GM12872 (cell line): ENCODE measurements at regions not wholly inside any gene's neighbourhood (a gene's known extent, or its start where the extent isn't known, plus 50 kb on each side); places are given as distances from the start of the nearest gene placed in this dataset.

ENCODE experiments used
- TF ChIP-seq, protein P1 (sequence below): IDR thresholded peaks from 3 replicates; pipeline ENCODE4 v1.5.1; 2011; ENCODE audit warnings: low read depth, mild to moderate bottlenecking, low read length, moderate library complexity; ENCODE audit not compliant: insufficient read depth

DNA sequence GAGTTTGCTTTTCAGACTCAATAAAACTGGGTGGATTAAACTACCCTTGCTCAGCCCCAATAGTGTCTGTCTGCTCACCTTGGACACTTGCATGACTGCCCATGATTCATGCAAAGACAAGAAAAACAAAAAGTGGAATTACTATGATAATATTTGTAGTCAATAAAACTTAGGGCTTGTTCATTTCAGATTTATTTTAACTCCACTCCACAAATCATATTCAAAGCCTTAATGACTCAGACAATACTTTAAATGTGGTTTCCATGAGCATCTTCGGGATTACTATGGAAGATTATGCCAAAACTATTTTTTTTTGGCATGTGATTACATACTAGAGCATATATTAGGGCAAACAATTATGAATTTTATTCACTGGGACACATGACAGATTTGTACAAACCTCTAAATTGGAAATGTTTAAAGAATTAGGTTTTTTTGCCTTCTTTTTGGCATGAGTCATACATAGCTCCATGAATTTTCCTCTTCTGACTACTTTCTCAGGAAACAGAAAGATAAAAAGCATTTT is 468.9 kb downstream of the ACTL7B start:
- TF ChIP-seq, protein P1, sequence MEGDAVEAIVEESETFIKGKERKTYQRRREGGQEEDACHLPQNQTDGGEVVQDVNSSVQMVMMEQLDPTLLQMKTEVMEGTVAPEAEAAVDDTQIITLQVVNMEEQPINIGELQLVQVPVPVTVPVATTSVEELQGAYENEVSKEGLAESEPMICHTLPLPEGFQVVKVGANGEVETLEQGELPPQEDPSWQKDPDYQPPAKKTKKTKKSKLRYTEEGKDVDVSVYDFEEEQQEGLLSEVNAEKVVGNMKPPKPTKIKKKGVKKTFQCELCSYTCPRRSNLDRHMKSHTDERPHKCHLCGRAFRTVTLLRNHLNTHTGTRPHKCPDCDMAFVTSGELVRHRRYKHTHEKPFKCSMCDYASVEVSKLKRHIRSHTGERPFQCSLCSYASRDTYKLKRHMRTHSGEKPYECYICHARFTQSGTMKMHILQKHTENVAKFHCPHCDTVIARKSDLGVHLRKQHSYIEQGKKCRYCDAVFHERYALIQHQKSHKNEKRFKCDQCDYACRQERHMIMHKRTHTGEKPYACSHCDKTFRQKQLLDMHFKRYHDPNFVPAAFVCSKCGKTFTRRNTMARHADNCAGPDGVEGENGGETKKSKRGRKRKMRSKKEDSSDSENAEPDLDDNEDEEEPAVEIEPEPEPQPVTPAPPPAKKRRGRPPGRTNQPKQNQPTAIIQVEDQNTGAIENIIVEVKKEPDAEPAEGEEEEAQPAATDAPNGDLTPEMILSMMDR = no peak

DNA sequence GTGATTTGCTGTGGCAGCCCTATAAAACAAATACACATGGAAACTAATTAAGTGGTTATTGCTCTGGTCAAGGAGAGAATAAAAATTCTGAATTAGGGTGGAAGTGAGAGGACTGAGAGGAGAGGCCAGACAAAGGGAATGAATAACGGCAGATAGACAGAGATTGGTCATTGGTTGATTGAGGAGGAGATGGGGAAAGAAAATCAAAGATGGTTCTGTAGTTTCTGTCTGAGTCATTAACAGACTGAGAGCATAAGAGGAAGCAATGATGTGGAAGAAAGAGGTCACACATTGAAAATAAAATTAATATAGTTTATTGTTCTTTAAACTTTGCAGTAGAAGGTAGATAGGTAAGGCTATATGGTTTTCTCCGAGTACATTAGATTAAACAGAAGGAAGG is 469.8 kb downstream of the ACTL7B start:
- TF ChIP-seq, protein P1 = no peak

DNA sequence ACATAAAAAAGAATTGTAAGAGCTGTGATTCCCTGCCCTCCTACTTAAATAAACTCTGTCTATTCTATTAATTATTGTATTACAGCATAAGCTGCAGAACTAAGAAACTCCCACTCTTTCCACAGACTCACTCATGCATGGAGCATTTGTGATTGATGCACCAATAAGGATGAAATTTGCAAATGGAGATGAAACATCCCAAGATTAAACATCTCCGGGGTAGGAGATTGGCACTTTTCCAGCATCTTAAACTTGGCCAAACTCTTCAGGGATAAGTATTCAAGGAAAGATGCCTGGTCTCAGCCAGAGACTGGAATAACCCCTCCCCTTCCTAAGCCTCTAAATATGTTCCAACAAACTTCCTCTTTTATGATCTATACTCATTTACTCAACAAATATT is 472.0 kb downstream of the ACTL7B start:
- TF ChIP-seq, protein P1 = no peak

DNA sequence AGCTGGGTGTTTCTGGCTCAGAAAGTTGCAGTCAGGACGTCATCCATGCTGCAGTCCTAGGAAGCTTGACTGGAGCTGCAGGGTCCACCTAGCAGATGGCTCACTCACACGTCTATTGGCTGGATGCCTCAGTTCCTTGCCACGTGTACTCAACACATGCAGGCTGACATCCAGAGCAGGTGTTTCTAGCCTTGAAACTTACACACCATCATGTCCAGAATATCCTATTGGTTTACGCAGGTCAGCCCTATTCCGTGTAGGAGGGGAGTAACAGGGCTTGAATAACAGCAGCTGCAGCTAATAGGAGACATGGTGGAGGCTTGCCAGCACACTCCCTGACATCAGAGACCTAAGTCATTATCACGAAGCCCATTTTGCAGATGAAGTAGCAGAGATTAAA is 473.5 kb downstream of the ACTL7B start:
- TF ChIP-seq, protein P1 = no peak

DNA sequence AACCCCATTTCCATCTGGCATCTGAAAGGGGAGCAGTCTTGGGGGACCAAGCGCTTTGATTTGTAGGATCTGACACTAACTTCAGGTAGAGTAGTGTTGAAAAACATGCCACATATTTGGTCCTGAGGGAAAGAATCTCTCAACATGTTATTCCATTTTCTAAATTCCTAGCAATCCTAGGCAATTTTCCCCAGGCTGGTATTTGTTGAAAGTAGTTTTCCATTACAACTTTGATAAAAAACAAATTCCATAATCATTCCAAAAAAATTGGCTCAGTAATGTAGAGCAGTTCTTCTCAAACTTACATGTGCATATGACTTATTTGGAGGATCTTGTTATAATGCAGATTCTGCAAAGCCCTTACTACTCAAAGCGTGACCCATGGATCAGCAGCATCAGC is 477.9 kb downstream of the ACTL7B start:
- TF ChIP-seq, protein P1 = no peak

DNA sequence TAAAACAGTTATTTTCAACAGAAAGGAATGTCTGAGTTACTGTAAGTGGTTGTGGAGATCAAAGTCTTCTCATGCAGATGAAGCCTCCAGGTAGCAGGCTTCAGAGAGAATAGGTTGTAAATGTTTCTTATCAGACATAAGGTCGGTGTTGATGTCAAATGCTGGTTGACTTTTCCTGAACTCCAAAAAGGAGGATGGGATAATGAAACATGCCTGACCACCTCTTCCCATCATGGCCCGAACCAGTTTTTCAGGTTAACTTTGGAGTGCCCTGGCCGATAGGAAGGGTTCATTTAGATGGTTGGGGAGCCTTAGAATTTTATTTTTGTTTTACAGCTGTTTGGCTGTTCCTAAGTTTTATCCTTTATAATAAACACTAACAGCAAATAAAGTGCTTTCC is 478.4 kb downstream of the ACTL7B start:
- TF ChIP-seq, protein P1 = no peak

DNA sequence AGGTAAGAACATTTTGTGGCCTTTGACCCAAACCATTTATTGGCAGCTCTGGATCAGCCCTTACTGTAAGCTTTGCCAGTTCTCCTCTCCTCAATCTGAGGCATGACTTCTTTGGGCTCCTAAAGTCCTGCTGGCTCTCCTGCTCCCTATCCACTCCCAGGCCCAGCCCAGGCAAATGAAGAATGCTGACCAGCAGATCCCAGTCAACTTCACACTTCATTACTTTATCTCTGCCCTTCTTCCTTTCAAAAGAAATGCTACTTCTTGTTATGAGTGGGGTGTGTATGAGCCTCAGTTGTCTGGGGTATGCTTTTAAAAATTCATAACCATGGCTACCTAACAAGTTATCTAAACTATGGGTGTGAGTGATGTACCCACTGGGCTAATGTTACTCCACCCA is 479.6 kb downstream of the ACTL7B start:
- TF ChIP-seq, protein P1 = no peak
